CD4-positive, alpha-beta T cell (primary cell): ENCODE measurements at regions not wholly inside any gene's neighbourhood (a gene's known extent, or its start where the extent isn't known, plus 50 kb on each side); places are given as distances from the start of the nearest gene placed in this dataset.

Experiments used
- ATAC-seq: fragments of 200-7000 bp; cut with Tn5 transposase; one replicate; pipeline ENCODE4 v1.10.0; 2022; ENCODE audit warnings: mild to moderate bottlenecking; ENCODE audit not compliant: poor library complexity
- CTCF ChIA-PET: fragments of 350-600 bp; sonication (Branson Sonifier 250); formaldehyde crosslinking; loops from one replicate; lab custom pipeline; 2021; ENCODE audit warnings: antibody characterized with exemption, inconsistent platforms; lab: Charles Lee
- POLR2A ChIA-PET: fragments of 350-600 bp; sonication (Branson Sonifier 250); formaldehyde crosslinking; loops from one replicate; lab custom pipeline; 2021; ENCODE audit warnings: antibody characterized with exemption, inconsistent platforms; lab: Charles Lee
- DNase-seq, 14 experiments: peaks; one replicate each; pipeline ENCODE4 v3.0.0-alpha.2; 2013 to 2020; ENCODE audit warnings: mixed read lengths in 2 of 14
- H3K27ac ChIP-seq, 2 donors: one replicate each; pipeline versions ENCODE4 v1.5.1 to v1.7.0; 2013; ENCODE audit warnings: low read length in 2 of 2, low read depth in 1 of 2, mild to moderate bottlenecking in 1 of 2
- H3K27me3 ChIP-seq, 2 experiments: 1 replicate in 1 of 2; 2 replicates in 1 of 2; pipeline versions ENCODE4 v1.6.1 to v1.7.0; 2013; ENCODE audit warnings: low read length in 2 of 2, control low read depth in 1 of 2, mild to moderate bottlenecking in 1 of 2, moderate library complexity in 1 of 2; ENCODE audit not compliant: insufficient read depth in 2 of 2, control insufficient read depth in 1 of 2
- H3K36me3 ChIP-seq: one replicate; pipeline ENCODE4 v1.6.1; 2013; ENCODE audit warnings: low read length, control low read depth; ENCODE audit not compliant: insufficient read depth
- H3K4me1 ChIP-seq: one replicate; pipeline ENCODE4 v1.6.1; 2013; ENCODE audit warnings: low read length, control low read depth; ENCODE audit not compliant: insufficient read depth
- H3K4me3 ChIP-seq: one replicate; pipeline ENCODE4 v1.5.1; 2013; ENCODE audit warnings: mild to moderate bottlenecking, low read length, moderate library complexity
- H3K9me3 ChIP-seq, 2 experiments: 1 replicate in 1 of 2; 2 replicates in 1 of 2; pipeline versions ENCODE4 v1.6.1 to v1.7.0; 2013; ENCODE audit warnings: low read length in 2 of 2, mild to moderate bottlenecking in 2 of 2, control low read depth in 1 of 2, moderate library complexity in 1 of 2; ENCODE audit not compliant: control insufficient read depth in 1 of 2, insufficient read depth in 1 of 2
- H3K27ac Mint-ChIP-seq: one replicate; pipeline ENCODE4 v1.8.0; 2020; ENCODE audit warnings: mixed read lengths
- H3K27me3 Mint-ChIP-seq: one replicate; pipeline ENCODE4 v1.8.0; 2021; ENCODE audit warnings: mixed read lengths
- H3K36me3 Mint-ChIP-seq: one replicate; pipeline ENCODE4 v1.8.0; 2021; ENCODE audit warnings: low read depth, mixed read lengths
- H3K4me1 Mint-ChIP-seq: one replicate; pipeline ENCODE4 v1.8.0; 2021; ENCODE audit warnings: low read depth, mixed read lengths
- H3K4me3 Mint-ChIP-seq: one replicate; pipeline ENCODE4 v1.8.0; 2020; ENCODE audit warnings: mild to moderate bottlenecking, mixed read lengths
- H3K9me3 Mint-ChIP-seq: one replicate; pipeline ENCODE4 v1.8.0; 2020; ENCODE audit warnings: mixed read lengths
- intact Hi-C, 2 experiments: fragments of 100-400 bp; cut with DNase I in 1 of 2; cut with micrococcal nuclease in 1 of 2; formaldehyde crosslinking; loops; one replicate each; pipeline versions ENCODE4 v1.15.1 to v1.9.0; 2023 to 2025; cut with DNase I, micrococcal nuclease
- TF ChIP-seq, protein P1 (sequence below): fragments of 200-600 bp; IDR thresholded peaks from one replicate; pipeline ENCODE4 v1.8.0; 2022; ENCODE audit warnings: antibody characterized with exemption, mild to moderate bottlenecking

DNA sequence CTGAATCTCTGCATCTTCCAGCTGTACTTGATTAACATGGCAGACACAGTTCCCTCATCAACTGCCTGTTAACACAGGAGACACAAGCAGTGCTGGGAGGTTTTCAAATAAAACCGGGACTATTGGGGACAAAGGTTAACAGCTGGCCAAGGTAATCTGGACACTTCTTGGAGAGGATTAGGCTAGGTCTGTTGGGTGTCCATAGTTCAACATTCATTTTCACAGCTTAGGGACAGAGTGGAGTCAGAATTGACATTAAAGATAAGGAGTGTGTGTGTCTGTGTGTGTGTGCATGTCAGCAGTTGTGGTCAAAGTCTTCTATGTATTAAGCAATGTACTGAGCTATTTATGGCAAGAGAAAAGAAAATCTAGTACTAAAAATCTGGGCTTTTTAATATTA is 216.2 kb downstream of the MED10 start:
- DNase-seq (no peak), ATAC-seq (no peak)
- TF ChIP-seq, protein P1, sequence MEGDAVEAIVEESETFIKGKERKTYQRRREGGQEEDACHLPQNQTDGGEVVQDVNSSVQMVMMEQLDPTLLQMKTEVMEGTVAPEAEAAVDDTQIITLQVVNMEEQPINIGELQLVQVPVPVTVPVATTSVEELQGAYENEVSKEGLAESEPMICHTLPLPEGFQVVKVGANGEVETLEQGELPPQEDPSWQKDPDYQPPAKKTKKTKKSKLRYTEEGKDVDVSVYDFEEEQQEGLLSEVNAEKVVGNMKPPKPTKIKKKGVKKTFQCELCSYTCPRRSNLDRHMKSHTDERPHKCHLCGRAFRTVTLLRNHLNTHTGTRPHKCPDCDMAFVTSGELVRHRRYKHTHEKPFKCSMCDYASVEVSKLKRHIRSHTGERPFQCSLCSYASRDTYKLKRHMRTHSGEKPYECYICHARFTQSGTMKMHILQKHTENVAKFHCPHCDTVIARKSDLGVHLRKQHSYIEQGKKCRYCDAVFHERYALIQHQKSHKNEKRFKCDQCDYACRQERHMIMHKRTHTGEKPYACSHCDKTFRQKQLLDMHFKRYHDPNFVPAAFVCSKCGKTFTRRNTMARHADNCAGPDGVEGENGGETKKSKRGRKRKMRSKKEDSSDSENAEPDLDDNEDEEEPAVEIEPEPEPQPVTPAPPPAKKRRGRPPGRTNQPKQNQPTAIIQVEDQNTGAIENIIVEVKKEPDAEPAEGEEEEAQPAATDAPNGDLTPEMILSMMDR = no peak
- Mint-ChIP-seq H3K27me3 (peaks cover 30% of the 10 kb centered on the region), H3K4me3 (no peak overlapping the region), H3K36me3 (no peaks in the 10 kb centered on the region), H3K4me1 (no peaks in the 10 kb centered on the region), H3K27ac (no peak overlapping the region), H3K9me3 (no peaks in the 10 kb centered on the region)
- Histone ChIP-seq H3K9me3 (peaks cover 0 to 3% of the 10 kb centered on the region in 2 experiments), H3K4me3 (no peak overlapping the region), H3K27me3 (no peaks in the 10 kb centered on the region), H3K36me3 (no peaks in the 10 kb centered on the region), H3K4me1 (no peaks in the 10 kb centered on the region), H3K27ac (no peak overlapping the region)
- ChIA-PET CTCF (no interaction called here), POLR2A (no interaction called here)
- intact Hi-C loops = no loop called here

- ATAC-seq (no peak), DNase-seq (no peak)
- Mint-ChIP-seq H3K4me1 (no peaks in the 10 kb centered on the region), H3K9me3 (no peaks in the 10 kb centered on the region), H3K27me3 (peaks cover 21% of the 10 kb centered on the region), H3K27ac (no peak overlapping the region), H3K4me3 (no peak overlapping the region), H3K36me3 (no peaks in the 10 kb centered on the region)
- CTCF ChIA-PET = no interaction called here
- H3K27ac ChIP-seq = no peak overlapping the region
- H3K9me3 ChIP-seq = peaks cover 0 to 3% of the 10 kb centered on the region in 2 experiments
- TF ChIP-seq, protein P1 = no peak
- intact Hi-C loops = no loop called here
- POLR2A ChIA-PET = no interaction called here
- H3K4me3 ChIP-seq = no peak overlapping the region
- H3K27me3 ChIP-seq = no peaks in the 10 kb centered on the region
- no peaks in the 10 kb centered on the region for H3K36me3 ChIP-seq
- H3K4me1 ChIP-seq = no peaks in the 10 kb centered on the region
Observed at GRCh38 chr5:6161257-6161656, 217.1 kb downstream of the MED10 start.

DNA sequence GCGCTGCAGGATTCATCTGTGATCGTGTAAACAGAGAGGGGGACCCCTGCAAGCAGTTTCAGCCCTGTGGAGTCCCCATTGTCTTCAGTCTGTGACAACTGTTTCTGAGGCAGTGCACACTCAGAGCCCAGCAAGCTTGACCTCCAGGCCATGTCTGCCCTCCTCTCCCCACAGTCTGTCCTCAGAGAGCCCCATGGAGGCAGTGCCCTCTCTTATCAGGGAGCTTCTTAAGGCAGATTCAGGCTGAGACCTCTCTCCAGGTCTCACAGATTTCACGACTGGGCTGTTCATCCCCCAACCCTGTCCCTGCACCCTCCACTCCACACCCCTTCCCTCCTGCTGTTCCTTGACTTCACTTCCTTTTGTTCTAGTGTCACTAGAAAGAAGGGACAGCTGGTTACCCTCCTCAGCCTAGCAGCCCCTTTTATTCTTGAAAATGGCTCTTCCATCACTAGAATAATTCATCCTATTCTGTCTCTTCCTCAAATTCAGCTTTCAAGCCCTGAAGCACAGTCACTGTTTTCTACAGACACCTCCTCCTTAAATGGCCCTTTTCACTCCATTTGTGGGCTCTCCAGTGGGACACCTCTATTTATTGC is 218.4 kb downstream of the MED10 start:
- TF ChIP-seq, protein P1 = no peak
- peaks cover 13% of the 10 kb centered on the region for H3K27me3 Mint-ChIP-seq
- no peak for ATAC-seq
- Histone ChIP-seq H3K27me3 (no peaks in the 10 kb centered on the region), H3K36me3 (no peaks in the 10 kb centered on the region), H3K9me3 (peaks cover 0 to 3% of the 10 kb centered on the region in 2 experiments), H3K4me3 (no peak overlapping the region), H3K27ac (no peak overlapping the region), H3K4me1 (no peaks in the 10 kb centered on the region)
- no peak overlapping the region for H3K4me3 Mint-ChIP-seq
- ChIA-PET POLR2A (no interaction called here), CTCF (no interaction called here)
- H3K9me3 Mint-ChIP-seq = no peaks in the 10 kb centered on the region
- DNase-seq = no peak
- no peak overlapping the region for H3K27ac Mint-ChIP-seq
- H3K36me3 Mint-ChIP-seq = no peaks in the 10 kb centered on the region
- intact Hi-C loops = no loop called here
- H3K4me1 Mint-ChIP-seq = no peaks in the 10 kb centered on the region
